IMR-90 (cell line): ENCODE measurements at regions not wholly inside any gene's neighbourhood (a gene's known extent, or its start where the extent isn't known, plus 50 kb on each side); places are given as distances from the start of the nearest gene placed in this dataset.

ENCODE experiments used
- ATAC-seq: fragments of 200-7000 bp; cut with Tn5 transposase; 2 replicates; pipeline ENCODE4 v1.9.1; 2020; ENCODE audit warnings: low read depth, mild to moderate bottlenecking, moderate library complexity
- BruUV-seq: library from RNA; stranded (reverse); fragments of 400-500 nt; replicated peaks from 2 replicates; lab custom pipeline; 2021; lab: Mats Ljungman, UMichigan
- CTCF ChIA-PET: fragments of 300-600 bp; formaldehyde crosslinking; extraction: SDS; loops from one replicate; lab custom pipeline; 2021; ENCODE audit warnings: antibody characterized with exemption; lab: Yijun Ruan, JAX
- POLR2A ChIA-PET: fragments of 300-600 bp; sonication (Branson Sonifier 250); formaldehyde crosslinking; loops from one replicate; lab custom pipeline; 2022; ENCODE audit warnings: antibody characterized with exemption; ENCODE audit not compliant: unreplicated experiment; lab: Charles Lee
- DNase-seq: peaks from one replicate; pipeline ENCODE4 v3.0.0; 2013
- H2AFZ ChIP-seq: replicated peaks from 2 replicates; pipeline ENCODE3; 2013; ENCODE audit warnings: low read length, mild to moderate bottlenecking; ENCODE audit not compliant: poor library complexity
- H2AK5ac ChIP-seq: 2 replicates; pipeline ENCODE4 v1.6.1; 2013; ENCODE audit warnings: low read depth, low read length, inconsistent platforms
- H2AK9ac ChIP-seq: replicated peaks from 2 replicates; pipeline ENCODE3; 2013; ENCODE audit warnings: mild to moderate bottlenecking, low read depth, low read length, moderate library complexity; ENCODE audit not compliant: poor library complexity
- H2BK120ac ChIP-seq: 2 replicates; pipeline ENCODE4 v1.6.1; 2013; ENCODE audit warnings: low read depth, low read length, inconsistent platforms
- H2BK15ac ChIP-seq: 3 replicates; pipeline ENCODE4 v1.6.1; 2013; ENCODE audit warnings: low read depth, low read length, inconsistent platforms
- H2BK20ac ChIP-seq: 2 replicates; pipeline ENCODE4 v1.6.1; 2013; ENCODE audit warnings: low read depth, mild to moderate bottlenecking, inconsistent platforms, low read length, moderate library complexity
- H2BK5ac ChIP-seq: 2 replicates; pipeline ENCODE4 v1.6.1; 2013; ENCODE audit warnings: mild to moderate bottlenecking, low read depth, low read length, inconsistent platforms; ENCODE audit not compliant: poor library complexity, severe bottlenecking
- H3K14ac ChIP-seq: replicated peaks from 2 replicates; pipeline ENCODE4 v1.6.1; 2013; ENCODE audit warnings: low read depth, low read length, inconsistent platforms
- H3K18ac ChIP-seq: 2 replicates; pipeline ENCODE4 v1.6.1; 2013; ENCODE audit warnings: low read depth, low read length, control low read depth
- H3K23ac ChIP-seq: 2 replicates; pipeline ENCODE4 v1.6.1; 2013; ENCODE audit warnings: low read depth, low read length, inconsistent platforms
- H3K27ac ChIP-seq: 2 replicates; pipeline ENCODE4 v1.5.1; 2013; ENCODE audit warnings: mild to moderate bottlenecking, control low read depth, low read length; ENCODE audit not compliant: insufficient read depth
- H3K27me3 ChIP-seq: 2 replicates; pipeline ENCODE4 v1.6.1; 2013; ENCODE audit warnings: low read length; ENCODE audit not compliant: control insufficient read depth, insufficient read depth
- H3K36me3 ChIP-seq: 2 replicates; pipeline ENCODE4 v1.6.1; 2013; ENCODE audit warnings: low read length, mixed read lengths; ENCODE audit not compliant: control insufficient read depth, insufficient read depth
- H3K4ac ChIP-seq: 2 replicates; pipeline ENCODE4 v1.6.1; 2013; ENCODE audit warnings: low read depth, low read length, inconsistent platforms
- H3K4me1 ChIP-seq: 2 replicates; pipeline ENCODE4 v1.6.1; 2013; ENCODE audit warnings: low read length, mixed read lengths; ENCODE audit not compliant: control insufficient read depth, insufficient read depth
- H3K4me2 ChIP-seq: 2 replicates; pipeline ENCODE4 v1.6.1; 2013; ENCODE audit warnings: low read depth, mild to moderate bottlenecking, control low read depth, low read length, moderate library complexity
- H3K4me3 ChIP-seq: 2 replicates; pipeline ENCODE4 v1.5.1; 2013; ENCODE audit warnings: low read depth, mild to moderate bottlenecking, control low read depth, low read length, moderate library complexity; ENCODE audit not compliant: insufficient read depth
- H3K56ac ChIP-seq: 2 replicates; pipeline ENCODE4 v1.6.1; 2013; ENCODE audit warnings: low read length, inconsistent platforms; ENCODE audit not compliant: insufficient read depth; ENCODE audit errors: extremely low read depth
- H3K79me1 ChIP-seq, 2 experiments: 2 replicates each; pipeline ENCODE4 v1.6.1; 2013; ENCODE audit warnings: low read length in 2 of 2, inconsistent platforms in 1 of 2, low read depth in 1 of 2
- H3K9ac ChIP-seq: 2 replicates; pipeline ENCODE4 v1.6.1; 2013; ENCODE audit warnings: low read depth, low read length, control low read depth
- H3K9me1 ChIP-seq: 2 replicates; pipeline ENCODE4 v1.6.1; 2013; ENCODE audit warnings: low read length, inconsistent platforms; ENCODE audit not compliant: insufficient read depth
- H3K9me3 ChIP-seq: 2 replicates; pipeline ENCODE4 v1.6.1; 2013; ENCODE audit warnings: low read length; ENCODE audit not compliant: control insufficient read depth, insufficient read depth
- H4K20me1 ChIP-seq: 2 replicates; pipeline ENCODE4 v1.6.1; 2013; ENCODE audit warnings: low read length, inconsistent platforms; ENCODE audit not compliant: insufficient read depth
- H4K5ac ChIP-seq: 2 replicates; pipeline ENCODE4 v1.6.1; 2013; ENCODE audit warnings: mild to moderate bottlenecking, low read depth, low read length, control low read depth
- H4K8ac ChIP-seq, 2 experiments: 2 replicates each; pipeline ENCODE4 v1.6.1; 2013; ENCODE audit warnings: low read depth in 2 of 2, low read length in 2 of 2, control low read depth in 1 of 2, inconsistent platforms in 1 of 2
- H4K91ac ChIP-seq: 2 replicates; pipeline ENCODE4 v1.6.1; 2013; ENCODE audit warnings: low read depth, low read length, inconsistent platforms; ENCODE audit not compliant: insufficient read depth
- CHD1 ChIP-seq: IDR thresholded peaks from 2 replicates; pipeline ENCODE4 v1.6.1; 2012; ENCODE audit warnings: low read depth, low read length, improper control_type of control experiment
- POLR2A ChIP-seq: IDR thresholded peaks from 2 replicates; pipeline ENCODE4 v1.6.1; 2012; ENCODE audit warnings: mild to moderate bottlenecking, low read depth, low read length
- SMC3 ChIP-seq: fragments of 150-350 bp; IDR thresholded peaks from 2 replicates; pipeline ENCODE4 v1.6.1; 2016; ENCODE audit warnings: low read depth, mild to moderate bottlenecking, antibody characterized with exemption, low read length, moderate library complexity
- USF2 ChIP-seq: fragments of 150-350 bp; IDR thresholded peaks from 2 replicates; pipeline ENCODE4 v1.6.1; 2017; ENCODE audit warnings: mild to moderate bottlenecking, antibody characterized with exemption, low read length, low read depth
- WGBS, 2 experiments: methylation state at CpG; one replicate each; pipeline versions ENCODE4 v1.1.5 to v1.1.7; 2013; ENCODE audit warnings: missing lambda C conversion rate in 2 of 2; ENCODE audit not compliant: insufficient read length in 1 of 2; ENCODE audit errors: extremely low coverage in 2 of 2; 5-methylcytosine and 5-hydroxymethylcytosine counted together
- dilution Hi-C: fragments of 300-500 bp; cut with HindIII; formaldehyde crosslinking; loops from one replicate; pipeline ENCODE4 v1.14.3; 2018; ENCODE audit warnings: low sequenced_read_pairs; ENCODE audit not compliant: unreplicated experiment
- in situ Hi-C: fragments of 300-500 bp; cut with MboI; formaldehyde crosslinking; loops from 3 replicates; pipeline ENCODE4 v1.14.3; 2019; ENCODE audit warnings: low sequenced_read_pairs, inconsistent platforms, mixed read lengths
- intact Hi-C: fragments of 100-400 bp; cut with micrococcal nuclease; formaldehyde crosslinking; loops from 2 replicates; pipeline ENCODE4 v1.10.0; 2022
- TF ChIP-seq, protein P1 (sequence below): fragments of 150-350 bp; IDR thresholded peaks from 2 replicates; pipeline ENCODE4 v1.6.1; 2016; ENCODE audit warnings: low read depth, mild to moderate bottlenecking, low read length, moderate library complexity, borderline replicate concordance

DNA sequence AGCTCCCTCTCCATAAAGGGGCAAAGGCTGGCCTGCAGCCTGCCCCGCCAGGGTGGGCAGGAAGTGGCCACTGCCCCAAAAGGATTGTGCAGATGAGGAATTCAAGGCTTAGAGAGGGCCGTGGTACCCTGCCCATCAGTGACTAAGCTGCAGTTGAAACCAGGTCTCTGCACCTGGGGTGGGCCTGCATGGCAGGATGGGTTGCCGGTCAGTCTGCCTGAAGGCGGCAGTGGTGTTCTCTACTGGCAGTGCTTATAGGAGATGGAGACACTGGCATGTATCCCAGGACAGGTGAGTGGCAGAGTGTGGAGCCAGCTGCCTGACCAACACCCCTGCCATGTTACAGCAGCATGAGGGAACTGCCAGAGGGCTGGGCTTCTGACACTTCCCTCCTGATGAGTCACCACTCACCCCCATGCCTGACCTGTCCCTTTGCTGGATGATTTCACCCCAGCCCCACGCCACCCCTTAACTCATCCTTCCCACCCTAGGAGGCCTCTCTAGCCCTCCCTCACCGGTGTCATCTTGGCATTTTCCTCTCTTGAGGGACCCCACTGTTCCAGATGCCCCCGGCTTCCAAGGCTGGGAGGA, 70.2 kb upstream of the LMO1 start:
- Histone ChIP-seq H3K23ac (no peak overlapping the region), H3K4ac (no peak overlapping the region), H3K4me1 (peaks cover 3% of the 10 kb centered on the region; the same call in 1 of the 2 replicates), H3K9me3 (no peaks in the 10 kb centered on the region), H2BK120ac (no peak overlapping the region), H3K27me3 (peaks cover 5% of the 10 kb centered on the region; the same call in 1 of the 2 replicates), H3K27ac (no peak overlapping the region), H2AK9ac (no peak overlapping the region), H2BK20ac (no peak overlapping the region), H3K9me1 (no peaks in the 10 kb centered on the region), H2AK5ac (no peak overlapping the region), H2AFZ (no peak overlapping the region), H3K9ac (no peak overlapping the region), H4K20me1 (no peaks in the 10 kb centered on the region), H2BK5ac (no peak overlapping the region), H3K18ac (no peak overlapping the region), H3K4me3 (no peak overlapping the region), H4K91ac (no peak overlapping the region), H4K5ac (no peak overlapping the region), H4K8ac (no peak overlapping the region), H3K56ac (no peak overlapping the region), H3K14ac (no peak overlapping the region), H3K4me2 (no peak overlapping the region), H2BK15ac (no peak overlapping the region), H3K79me1 (no peaks in the 10 kb centered on the region), H3K36me3 (no peaks in the 10 kb centered on the region)
- in situ Hi-C loops = loop anchor here (10.0 kb wide), 1 partner anchor 231 kb away; no protein-coding TSS in a partner anchor
- BruUV-seq = no TSS peak
- ATAC-seq = no peak
- 53% methylated on average over 4 of the region's 7 CpGs; no CpG with 5 or more reads in 1 of the 2 experiments for WGBS, 2 experiments
- ChIA-PET CTCF (interaction anchor here (0.7 kb wide), 1 partner anchor 10 kb away, joined by 3 read pairs; no protein-coding TSS in a partner anchor), POLR2A (interaction anchor here (0.7 kb wide), 1 partner anchor 484 kb away, joined by 3 read pairs; no protein-coding TSS in a partner anchor)
- DNase-seq = no peak
- dilution Hi-C loops = no loop called here
- TF ChIP-seq CHD1 (no peak), USF2 (no peak), POLR2A (no peak), SMC3 (no peak)
- TF ChIP-seq, protein P1, sequence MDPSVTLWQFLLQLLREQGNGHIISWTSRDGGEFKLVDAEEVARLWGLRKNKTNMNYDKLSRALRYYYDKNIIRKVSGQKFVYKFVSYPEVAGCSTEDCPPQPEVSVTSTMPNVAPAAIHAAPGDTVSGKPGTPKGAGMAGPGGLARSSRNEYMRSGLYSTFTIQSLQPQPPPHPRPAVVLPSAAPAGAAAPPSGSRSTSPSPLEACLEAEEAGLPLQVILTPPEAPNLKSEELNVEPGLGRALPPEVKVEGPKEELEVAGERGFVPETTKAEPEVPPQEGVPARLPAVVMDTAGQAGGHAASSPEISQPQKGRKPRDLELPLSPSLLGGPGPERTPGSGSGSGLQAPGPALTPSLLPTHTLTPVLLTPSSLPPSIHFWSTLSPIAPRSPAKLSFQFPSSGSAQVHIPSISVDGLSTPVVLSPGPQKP = no peak
- intact Hi-C loops = no loop called here
